Fibroblast of villous mesenchyme (primary cell): ENCODE measurements at regions not wholly inside any gene's neighbourhood (a gene's known extent, or its start where the extent isn't known, plus 50 kb on each side); places are given as distances from the start of the nearest gene placed in this dataset.

Source experiments
- DNase-seq: peaks from one replicate; pipeline ENCODE4 v3.0.0-alpha.2; 2010; ENCODE audit warnings: low read depth
- H3K4me3 ChIP-seq: 2 replicates; pipeline ENCODE4 v1.5.1; 2011; ENCODE audit warnings: low read depth, mild to moderate bottlenecking, low read length
- CTCF ChIP-seq: IDR thresholded peaks from 2 replicates; pipeline ENCODE4 v1.5.1; 2012; ENCODE audit warnings: low read depth, mild to moderate bottlenecking, low read length; ENCODE audit not compliant: insufficient read depth

- peak; percentile 60 for DNase-seq
- H3K4me3 ChIP-seq: no peak overlapping the region
- no peak for TF ChIP-seq CTCF
Observed at GRCh38 chr6:25010902-25011625, 75.3 kb upstream of the RIPOR2 start.

- DNase-seq: peak; percentile 92
Observed at GRCh38 chr6:25012657-25013056, 76.9 kb upstream of the RIPOR2 start.

GRCh38 chr6:25013246-25013645 is 77.5 kb upstream of the RIPOR2 start:
- TF ChIP-seq CTCF: peak; percentile 31
- no peak overlapping the region for H3K4me3 ChIP-seq
- DNase-seq: no peak

More at GRCh38 chr6:25012657-25013056, 76.9 kb upstream of the RIPOR2 start:
- no peak for TF ChIP-seq CTCF
- H3K4me3 ChIP-seq: no peak overlapping the region

GRCh38 chr6:25014369-25014768 is 78.6 kb upstream of the RIPOR2 start:
- H3K4me3 ChIP-seq: no peak overlapping the region
- DNase-seq: no peak
- TF ChIP-seq CTCF: no peak

GRCh38 chr6:25014791-25015560 is 79.2 kb upstream of the RIPOR2 start:
- peak; percentile 86 for DNase-seq
- no peak overlapping the region for H3K4me3 ChIP-seq
- TF ChIP-seq CTCF: no peak

GRCh38 chr6:25016014-25016720 is 80.4 kb upstream of the RIPOR2 start:
- DNase-seq: no peak
- H3K4me3 ChIP-seq: no peak overlapping the region
- no peak for TF ChIP-seq CTCF
